NCI-H146 (cell line): ENCODE measurements at regions not wholly inside any gene's neighbourhood (a gene's known extent, or its start where the extent isn't known, plus 50 kb on each side); places are given as distances from the start of the nearest gene placed in this dataset.
A peak's percentile ranks its signal among the peaks of the same experiment; 100 is the strongest.
"Not testable (repeated sequence)": the region's sequence is repeated elsewhere in the genome, so short reads cannot be mapped to it uniquely, and the experiment has no call there.

Source experiments
- DNase-seq: peaks from one replicate; lab custom pipeline; 2025; lab: John Stamatoyannopoulos, UW

DNA sequence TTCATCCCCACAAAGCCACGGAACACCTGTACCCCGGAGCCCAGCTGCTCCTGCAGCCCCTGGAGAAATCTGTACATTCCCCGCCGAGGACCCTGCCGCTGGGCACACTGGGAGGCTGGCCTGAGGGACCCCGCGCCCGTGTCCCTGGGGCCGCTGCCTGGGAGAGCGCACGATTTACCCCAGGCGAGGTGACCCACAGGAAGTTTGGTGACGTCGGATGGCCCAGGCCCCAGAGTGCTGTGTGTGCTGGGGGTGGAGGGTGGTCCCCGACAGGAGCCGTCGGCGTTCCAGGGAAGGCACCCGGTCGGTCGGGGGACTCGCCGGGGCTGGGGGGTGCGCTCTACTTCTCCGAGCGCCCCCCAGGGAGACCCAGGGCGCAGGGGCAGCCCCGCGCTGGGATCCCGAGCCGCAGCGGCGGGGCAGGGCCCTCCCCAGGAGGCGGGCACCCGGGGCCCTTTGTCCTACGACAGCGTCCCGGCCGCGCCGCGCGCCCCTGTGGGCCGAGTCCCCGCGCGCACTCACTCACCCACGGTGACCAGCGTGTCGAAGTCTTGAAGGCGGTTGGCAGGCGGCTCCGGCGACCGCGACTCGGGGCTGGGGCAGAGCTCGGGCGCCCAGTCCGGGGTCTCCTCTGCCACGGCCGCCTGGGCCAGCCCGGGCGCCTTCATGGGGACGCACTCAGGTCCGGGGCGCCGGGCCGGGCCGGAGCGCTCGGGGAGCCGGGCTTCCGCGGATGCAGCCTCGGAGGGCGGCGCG lies 206.4 kb upstream of the PRKX start:
- DNase-seq, result not testable (repeated sequence)

DNA sequence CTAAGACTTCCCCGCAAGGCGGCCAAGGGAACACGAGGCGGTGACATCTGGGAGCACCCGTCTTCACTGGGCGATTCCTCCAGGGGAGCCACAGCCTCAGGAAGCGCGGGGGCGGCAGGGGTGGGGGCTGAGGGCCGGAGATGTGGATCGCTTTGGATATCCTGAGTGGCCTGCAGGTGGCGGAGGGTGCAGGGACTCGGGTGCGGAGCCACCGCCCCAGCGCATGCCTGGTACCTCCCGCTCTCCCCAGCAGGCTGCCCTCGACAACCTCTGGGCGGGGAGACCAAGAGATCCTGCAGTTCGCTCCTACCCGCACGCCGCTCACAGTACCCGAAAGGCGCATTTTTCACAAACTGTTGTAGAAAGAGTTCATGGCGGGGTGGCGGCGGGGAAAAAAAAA lies 201.4 kb upstream of the PRKX start:
- DNase-seq, result not testable (repeated sequence)

DNA sequence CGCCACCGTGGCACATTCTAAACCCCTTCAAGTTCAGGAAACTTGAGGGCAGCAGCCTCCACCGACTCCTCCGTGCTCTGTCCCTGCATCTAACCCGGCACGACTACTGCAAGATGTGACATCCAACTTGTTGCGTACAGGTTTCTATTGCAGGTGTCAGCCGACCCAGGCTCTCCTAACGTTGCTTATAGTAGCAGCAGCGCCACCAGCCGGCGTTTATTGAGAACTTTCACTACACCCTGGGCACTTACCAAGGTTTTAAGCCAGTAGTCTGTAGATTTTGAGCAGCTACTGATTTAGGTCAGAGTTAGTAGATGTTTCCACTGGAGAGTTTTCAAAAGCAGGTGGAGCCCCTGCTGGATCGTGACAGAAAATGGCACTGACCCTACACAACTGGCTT lies 200.6 kb upstream of the PRKX start:
- not testable (repeated sequence) for DNase-seq

DNA sequence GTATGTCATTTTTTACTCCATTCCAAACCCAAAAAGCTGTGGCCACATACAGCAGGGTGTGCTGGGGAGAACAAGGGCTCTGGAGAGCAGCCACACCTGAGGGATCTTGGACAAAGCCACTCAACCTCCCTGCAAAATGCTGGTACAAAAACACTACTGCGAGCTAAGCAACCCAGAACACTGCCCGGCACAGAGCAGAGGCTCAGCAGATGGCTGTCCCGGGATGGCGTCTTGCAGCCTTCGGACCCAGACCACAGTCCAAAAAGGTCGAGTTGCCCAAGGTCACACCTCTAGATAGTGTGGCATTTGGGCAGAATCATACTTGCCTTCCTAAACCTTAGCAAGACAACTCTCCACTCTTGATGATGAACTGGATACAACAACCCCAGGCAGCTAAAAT lies 197.6 kb upstream of the PRKX start:
- DNase-seq, result not testable (repeated sequence)

DNA sequence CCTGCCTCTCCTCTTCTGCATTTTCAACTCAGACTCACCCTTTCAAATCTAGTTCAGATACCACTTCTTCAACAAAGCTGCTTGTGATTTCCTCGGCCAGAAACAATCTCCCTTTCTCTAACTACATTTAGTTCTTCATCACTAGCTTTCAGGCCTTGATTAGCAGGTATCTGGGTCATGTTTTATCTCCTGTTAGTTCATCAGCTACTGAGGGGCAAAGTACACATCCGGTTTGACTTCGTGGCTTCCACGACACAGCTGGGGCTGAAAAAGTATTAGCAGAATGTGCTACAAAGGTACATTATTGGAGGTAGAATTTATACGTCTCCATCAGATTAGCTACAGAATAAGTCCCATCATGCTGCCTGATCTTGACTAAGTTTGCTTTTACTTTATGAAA lies 197.2 kb upstream of the PRKX start:
- DNase-seq, result not testable (repeated sequence)

DNA sequence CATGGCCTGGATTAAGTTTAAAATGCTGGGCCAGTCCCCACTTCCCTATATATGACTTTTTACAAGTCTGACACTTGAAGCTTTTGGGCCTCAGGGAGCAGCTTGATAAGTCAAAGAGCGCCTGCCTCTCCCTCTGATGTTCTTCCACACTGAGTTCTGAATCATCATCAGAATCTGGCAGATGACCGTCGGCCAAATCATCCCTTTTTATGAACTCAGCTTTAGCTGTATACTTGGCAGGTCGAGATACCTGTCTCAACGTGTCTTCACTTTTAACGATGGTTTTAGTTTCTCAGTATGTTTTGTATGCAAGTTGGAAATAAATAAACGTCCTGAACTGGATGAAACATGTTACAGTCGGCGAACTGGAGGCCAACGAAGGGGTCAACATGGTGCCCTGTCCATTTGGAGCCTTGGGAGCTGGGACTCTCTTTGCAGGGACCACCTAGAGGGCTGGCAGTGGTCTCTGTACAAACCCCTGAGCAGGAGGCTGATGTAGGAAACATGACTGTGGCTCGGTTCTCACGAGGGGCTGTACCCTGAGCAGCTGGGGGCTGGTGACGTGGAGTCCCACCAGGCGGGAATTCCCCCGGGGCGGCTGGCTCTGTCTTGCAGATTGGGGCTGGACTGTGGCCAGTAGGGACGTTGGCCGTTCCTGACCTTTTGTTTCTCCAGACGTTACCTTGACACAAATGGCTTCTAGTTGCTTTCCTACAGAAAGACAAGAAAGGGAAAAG lies 192.2 kb upstream of the PRKX start:
- DNase-seq, result not testable (repeated sequence)

DNA sequence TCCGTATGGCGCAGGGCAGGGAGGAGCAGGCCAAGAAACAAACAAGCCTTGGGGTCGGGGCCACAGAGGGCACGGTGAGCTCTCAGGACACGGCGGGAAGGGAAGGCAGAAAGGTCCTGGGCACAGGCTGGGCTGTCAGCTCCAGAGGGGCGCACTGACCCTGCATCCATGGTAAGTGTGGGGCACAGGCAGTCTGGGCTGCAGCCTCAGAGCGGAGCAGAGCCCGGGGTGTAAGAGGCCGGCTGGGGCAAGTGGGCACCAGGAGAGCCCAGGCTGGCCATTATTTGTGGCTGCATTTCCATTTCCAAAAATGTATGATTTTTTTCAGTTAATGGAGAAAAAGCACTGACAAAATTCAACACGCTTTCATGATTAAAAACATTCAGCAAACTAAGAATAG lies 188.8 kb upstream of the PRKX start:
- not testable (repeated sequence) for DNase-seq

DNA sequence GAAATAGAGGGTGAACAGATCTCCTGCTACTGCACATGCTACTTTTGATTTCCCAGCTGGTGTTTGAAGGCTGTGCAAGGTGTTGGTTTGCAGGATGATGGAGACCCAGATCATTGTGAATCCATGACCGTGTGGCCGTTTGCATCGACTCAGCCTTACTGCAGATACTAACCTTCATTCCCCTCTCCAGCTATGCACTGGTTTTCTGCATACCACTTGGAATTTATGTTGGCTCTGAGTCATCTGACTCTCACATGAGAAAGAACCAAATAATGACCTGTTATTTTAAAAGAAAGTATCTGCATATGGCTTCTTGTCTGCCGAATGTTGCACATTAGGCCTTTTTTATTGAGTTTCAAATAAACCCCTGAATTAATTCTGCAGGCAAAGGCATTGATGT lies 183.3 kb upstream of the PRKX start:
- not testable (repeated sequence) for DNase-seq

DNA sequence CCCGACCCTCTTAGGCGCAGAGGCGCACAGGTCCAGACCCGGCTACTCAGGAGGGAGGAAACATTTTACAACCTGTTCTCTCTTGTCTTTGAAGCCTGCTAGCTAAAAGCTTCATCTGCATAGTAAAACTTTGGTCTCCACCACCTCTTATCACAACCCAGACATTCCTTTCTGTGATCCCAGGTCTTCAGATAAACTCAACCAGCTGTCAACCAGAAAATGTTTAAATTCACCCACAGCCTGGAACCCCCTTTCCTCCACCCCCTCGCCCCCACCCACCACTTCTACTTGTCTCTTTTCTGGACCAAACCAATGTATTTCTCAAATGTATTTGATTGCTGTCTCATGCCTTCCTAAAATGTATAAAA lies 169.1 kb upstream of the PRKX start:
- not testable (repeated sequence) for DNase-seq

DNA sequence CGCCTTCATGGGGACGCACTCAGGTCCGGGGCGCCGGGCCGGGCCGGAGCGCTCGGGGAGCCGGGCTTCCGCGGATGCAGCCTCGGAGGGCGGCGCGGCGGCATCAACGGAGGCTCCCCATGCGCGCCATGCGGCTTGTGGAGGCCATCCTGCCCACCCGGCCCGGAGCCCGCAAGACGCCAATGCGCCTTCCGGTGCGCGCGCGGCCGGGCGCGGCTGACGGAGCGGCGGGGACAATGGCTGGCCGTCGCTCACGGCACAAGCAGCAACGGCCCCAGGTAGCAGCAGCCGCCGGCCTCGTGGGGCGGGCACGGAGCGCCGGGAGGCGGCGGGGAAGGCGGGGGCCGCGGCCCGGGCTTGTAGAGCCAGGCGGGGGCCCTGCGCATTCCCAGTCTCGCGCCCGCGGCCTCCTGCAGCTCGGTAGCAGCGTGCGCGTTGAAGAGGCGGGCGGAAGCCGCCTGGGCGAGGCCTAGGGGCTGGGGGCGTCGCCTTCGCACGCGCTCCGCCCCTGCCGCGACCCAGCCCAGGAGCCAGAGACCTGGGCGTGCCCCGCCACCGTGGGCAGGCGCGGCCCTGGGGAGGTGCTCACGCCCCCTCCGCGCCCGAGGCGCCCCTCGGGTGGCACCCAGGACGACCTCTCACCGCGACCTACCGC lies 168.6 kb upstream of the PRKX start:
- not testable (repeated sequence) for DNase-seq

DNA sequence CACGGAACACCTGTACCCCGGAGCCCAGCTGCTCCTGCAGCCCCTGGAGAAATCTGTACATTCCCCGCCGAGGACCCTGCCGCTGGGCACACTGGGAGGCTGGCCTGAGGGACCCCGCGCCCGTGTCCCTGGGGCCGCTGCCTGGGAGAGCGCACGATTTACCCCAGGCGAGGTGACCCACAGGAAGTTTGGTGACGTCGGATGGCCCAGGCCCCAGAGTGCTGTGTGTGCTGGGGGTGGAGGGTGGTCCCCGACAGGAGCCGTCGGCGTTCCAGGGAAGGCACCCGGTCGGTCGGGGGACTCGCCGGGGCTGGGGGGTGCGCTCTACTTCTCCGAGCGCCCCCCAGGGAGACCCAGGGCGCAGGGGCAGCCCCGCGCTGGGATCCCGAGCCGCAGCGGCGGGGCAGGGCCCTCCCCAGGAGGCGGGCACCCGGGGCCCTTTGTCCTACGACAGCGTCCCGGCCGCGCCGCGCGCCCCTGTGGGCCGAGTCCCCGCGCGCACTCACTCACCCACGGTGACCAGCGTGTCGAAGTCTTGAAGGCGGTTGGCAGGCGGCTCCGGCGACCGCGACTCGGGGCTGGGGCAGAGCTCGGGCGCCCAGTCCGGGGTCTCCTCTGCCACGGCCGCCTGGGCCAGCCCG lies 167.9 kb upstream of the PRKX start:
- DNase-seq, result not testable (repeated sequence)

DNA sequence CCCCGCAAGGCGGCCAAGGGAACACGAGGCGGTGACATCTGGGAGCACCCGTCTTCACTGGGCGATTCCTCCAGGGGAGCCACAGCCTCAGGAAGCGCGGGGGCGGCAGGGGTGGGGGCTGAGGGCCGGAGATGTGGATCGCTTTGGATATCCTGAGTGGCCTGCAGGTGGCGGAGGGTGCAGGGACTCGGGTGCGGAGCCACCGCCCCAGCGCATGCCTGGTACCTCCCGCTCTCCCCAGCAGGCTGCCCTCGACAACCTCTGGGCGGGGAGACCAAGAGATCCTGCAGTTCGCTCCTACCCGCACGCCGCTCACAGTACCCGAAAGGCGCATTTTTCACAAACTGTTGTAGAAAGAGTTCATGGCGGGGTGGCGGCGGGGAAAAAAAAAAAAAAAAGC lies 162.9 kb upstream of the PRKX start:
- DNase-seq, result not testable (repeated sequence)

DNA sequence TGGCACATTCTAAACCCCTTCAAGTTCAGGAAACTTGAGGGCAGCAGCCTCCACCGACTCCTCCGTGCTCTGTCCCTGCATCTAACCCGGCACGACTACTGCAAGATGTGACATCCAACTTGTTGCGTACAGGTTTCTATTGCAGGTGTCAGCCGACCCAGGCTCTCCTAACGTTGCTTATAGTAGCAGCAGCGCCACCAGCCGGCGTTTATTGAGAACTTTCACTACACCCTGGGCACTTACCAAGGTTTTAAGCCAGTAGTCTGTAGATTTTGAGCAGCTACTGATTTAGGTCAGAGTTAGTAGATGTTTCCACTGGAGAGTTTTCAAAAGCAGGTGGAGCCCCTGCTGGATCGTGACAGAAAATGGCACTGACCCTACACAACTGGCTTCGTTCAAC lies 162.2 kb upstream of the PRKX start:
- DNase-seq, result not testable (repeated sequence)

DNA sequence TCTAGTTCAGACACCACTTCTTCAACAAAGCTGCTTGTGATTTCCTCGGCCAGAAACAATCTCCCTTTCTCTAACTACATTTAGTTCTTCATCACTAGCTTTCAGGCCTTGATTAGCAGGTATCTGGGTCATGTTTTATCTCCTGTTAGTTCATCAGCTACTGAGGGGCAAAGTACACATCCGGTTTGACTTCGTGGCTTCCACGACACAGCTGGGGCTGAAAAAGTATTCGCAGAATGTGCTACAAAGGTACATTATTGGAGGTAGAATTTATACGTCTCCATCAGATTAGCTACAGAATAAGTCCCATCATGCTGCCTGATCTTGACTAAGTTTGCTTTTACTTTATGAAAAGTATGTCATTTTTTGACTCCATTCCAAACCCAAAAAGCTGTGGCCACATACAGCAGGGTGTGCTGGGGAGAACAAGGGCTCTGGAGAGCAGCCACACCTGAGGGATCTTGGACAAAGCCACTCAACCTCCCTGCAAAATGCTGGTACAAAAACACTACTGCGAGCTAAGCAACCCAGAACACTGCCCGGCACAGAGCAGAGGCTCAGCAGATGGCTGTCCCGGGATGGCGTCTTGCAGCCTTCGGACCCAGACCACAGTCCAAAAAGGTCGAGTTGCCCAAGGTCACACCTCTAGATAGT lies 158.9 kb upstream of the PRKX start:
- not testable (repeated sequence) for DNase-seq

DNA sequence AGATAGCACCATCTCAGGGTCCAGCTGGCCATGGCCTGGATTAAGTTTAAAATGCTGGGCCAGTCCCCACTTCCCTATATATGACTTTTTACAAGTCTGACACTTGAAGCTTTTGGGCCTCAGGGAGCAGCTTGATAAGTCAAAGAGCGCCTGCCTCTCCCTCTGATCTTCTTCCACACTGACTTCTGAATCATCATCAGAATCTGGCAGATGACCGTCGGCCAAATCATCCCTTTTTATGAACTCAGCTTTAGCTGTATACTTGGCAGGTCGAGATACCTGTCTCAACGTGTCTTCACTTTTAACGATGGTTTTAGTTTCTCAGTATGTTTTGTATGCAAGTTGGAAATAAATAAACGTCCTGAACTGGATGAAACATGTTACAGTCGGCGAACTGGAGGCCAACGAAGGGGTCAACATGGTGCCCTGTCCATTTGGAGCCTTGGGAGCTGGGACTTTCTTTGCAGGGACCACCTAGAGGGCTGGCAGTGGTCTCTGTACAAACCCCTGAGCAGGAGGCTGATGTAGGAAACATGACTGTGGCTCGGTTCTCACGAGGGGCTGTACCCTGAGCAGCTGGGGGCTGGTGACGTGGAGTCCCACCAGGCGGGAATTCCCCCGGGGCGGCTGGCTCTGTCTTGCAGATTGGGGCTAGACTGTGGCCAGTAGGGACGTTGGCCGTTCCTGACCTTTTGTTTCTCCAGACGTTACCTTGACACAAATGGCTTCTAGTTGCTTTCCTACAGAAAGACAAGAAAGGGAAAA lies 153.8 kb upstream of the PRKX start:
- not testable (repeated sequence) for DNase-seq

DNA sequence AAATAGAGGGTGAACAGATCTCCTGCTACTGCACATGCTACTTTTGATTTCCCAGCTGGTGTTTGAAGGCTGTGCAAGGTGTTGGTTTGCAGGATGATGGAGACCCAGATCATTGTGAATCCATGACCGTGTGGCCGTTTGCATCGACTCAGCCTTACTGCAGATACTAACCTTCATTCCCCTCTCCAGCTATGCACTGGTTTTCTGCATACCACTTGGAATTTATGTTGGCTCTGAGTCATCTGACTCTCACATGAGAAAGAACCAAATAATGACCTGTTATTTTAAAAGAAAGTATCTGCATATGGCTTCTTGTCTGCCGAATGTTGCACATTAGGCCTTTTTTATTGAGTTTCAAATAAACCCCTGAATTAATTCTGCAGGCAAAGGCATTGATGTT lies 144.9 kb upstream of the PRKX start:
- not testable (repeated sequence) for DNase-seq

DNA sequence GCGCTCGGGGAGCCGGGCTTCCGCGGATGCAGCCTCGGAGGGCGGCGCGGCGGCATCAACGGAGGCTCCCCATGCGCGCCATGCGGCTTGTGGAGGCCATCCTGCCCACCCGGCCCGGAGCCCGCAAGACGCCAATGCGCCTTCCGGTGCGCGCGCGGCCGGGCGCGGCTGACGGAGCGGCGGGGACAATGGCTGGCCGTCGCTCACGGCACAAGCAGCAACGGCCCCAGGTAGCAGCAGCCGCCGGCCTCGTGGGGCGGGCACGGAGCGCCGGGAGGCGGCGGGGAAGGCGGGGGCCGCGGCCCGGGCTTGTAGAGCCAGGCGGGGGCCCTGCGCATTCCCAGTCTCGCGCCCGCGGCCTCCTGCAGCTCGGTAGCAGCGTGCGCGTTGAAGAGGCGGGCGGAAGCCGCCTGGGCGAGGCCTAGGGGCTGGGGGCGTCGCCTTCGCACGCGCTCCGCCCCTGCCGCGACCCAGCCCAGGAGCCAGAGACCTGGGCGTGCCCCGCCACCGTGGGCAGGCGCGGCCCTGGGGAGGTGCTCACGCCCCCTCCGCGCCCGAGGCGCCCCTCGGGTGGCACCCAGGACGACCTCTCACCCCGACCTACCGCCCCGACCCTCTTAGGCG lies 130.2 kb upstream of the PRKX start:
- not testable (repeated sequence) for DNase-seq

DNA sequence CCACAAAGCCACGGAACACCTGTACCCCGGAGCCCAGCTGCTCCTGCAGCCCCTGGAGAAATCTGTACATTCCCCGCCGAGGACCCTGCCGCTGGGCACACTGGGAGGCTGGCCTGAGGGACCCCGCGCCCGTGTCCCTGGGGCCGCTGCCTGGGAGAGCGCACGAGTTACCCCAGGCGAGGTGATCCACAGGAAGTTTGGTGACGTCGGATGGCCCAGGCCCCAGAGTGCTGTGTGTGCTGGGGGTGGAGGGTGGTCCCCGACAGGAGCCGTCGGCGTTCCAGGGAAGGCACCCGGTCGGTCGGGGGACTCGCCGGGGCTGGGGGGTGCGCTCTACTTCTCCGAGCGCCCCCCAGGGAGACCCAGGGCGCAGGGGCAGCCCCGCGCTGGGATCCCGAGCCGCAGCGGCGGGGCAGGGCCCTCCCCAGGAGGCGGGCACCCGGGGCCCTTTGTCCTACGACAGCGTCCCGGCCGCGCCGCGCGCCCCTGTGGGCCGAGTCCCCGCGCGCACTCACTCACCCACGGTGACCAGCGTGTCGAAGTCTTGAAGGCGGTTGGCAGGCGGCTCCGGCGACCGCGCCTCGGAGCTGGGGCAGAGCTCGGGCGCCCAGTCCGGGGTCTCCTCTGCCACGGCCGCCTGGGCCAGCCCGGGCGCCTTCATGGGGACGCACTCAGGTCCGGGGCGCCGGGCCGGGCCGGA lies 129.5 kb upstream of the PRKX start:
- DNase-seq, result peak; percentile 29

DNA sequence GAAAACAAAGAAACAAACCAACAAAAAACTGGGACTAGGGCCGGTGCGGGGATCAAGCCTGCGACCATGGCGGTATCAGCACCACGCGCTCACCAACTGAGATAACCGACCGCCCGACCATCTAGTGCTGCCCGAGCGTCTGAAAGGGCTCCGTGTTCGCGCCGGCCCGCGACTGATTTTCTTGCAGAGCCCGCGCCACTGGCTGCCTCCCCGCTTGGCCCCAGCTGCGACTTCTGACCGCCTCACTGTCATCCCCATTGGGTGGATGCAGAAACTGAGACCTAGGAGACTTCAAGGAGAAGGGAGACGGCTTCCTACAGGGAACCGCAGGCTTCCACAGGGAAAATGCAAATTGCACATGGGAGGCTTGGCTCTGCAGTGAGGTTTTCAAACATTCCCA lies 125.3 kb upstream of the PRKX start:
- not testable (repeated sequence) for DNase-seq
